Stomach (tissue), 4 donors: ENCODE measurements at regions not wholly inside any gene's neighbourhood (a gene's known extent, or its start where the extent isn't known, plus 50 kb on each side); places are given as distances from the start of the nearest gene placed in this dataset.
A peak's percentile ranks its signal among the peaks of the same experiment; 100 is the strongest.
"Not testable (repeated sequence)": the region's sequence is repeated elsewhere in the genome, so short reads cannot be mapped to it uniquely, and the experiment has no call there.

Experiments used
- POLR2A ChIP-seq, 4 donors: fragments of 450-650 bp; IDR thresholded peaks; one replicate each; pipeline ENCODE4 v1.6.1; 2016; ENCODE audit warnings: antibody characterized with exemption in 4 of 4, control low read depth in 2 of 4, mild to moderate bottlenecking in 1 of 4, moderate library complexity in 1 of 4
- TF ChIP-seq, protein P1 (sequence below), 7 experiments: fragments of 450-650 bp in 4 of 7; fragments of 200-600 bp in 3 of 7; sonication (generic) in 3 of 7; IDR thresholded peaks; one replicate each; pipeline ENCODE4 v1.5.1; 2016 to 2019; ENCODE audit warnings: antibody characterized with exemption in 7 of 7, control low read depth in 2 of 7, mild to moderate bottlenecking in 1 of 7

- TF ChIP-seq, protein P1, sequence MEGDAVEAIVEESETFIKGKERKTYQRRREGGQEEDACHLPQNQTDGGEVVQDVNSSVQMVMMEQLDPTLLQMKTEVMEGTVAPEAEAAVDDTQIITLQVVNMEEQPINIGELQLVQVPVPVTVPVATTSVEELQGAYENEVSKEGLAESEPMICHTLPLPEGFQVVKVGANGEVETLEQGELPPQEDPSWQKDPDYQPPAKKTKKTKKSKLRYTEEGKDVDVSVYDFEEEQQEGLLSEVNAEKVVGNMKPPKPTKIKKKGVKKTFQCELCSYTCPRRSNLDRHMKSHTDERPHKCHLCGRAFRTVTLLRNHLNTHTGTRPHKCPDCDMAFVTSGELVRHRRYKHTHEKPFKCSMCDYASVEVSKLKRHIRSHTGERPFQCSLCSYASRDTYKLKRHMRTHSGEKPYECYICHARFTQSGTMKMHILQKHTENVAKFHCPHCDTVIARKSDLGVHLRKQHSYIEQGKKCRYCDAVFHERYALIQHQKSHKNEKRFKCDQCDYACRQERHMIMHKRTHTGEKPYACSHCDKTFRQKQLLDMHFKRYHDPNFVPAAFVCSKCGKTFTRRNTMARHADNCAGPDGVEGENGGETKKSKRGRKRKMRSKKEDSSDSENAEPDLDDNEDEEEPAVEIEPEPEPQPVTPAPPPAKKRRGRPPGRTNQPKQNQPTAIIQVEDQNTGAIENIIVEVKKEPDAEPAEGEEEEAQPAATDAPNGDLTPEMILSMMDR (IDR thresholded peaks at IDR 0.05), result peak in 1 of 7 experiments; percentile 8
- TF ChIP-seq POLR2A (IDR thresholded peaks at IDR 0.05), result not testable (repeated sequence)
These were observed 74.5 kb upstream of the GORAB start for GRCh38 chr1:170457325-170458050.
